ENCODE measurements at regions not wholly inside any gene's neighbourhood (a gene's known extent, or its start where the extent isn't known, plus 50 kb on each side); places are given as distances from the start of the nearest gene placed in this dataset.
A peak's percentile ranks its signal among the peaks of the same experiment; 100 is the strongest.

GRCh38 chr7:20514364-20514763 is 101.1 kb upstream of the ABCB5 start (continued):
- TF ChIP-seq PBX3 (CRISPR knock-in tag; IDR thresholded peaks at IDR 0.05) (no peak), PRDM4 (tag by site-specific recombination; IDR thresholded peaks at IDR 0.05) (peak; percentile 64), ZNF211 (tag by site-specific recombination; IDR thresholded peaks at IDR 0.05; ENCODE audit: low read depth) (no peak), ZNF488 (tag by site-specific recombination; IDR thresholded peaks at IDR 0.05) (no peak), ZNF76 (tag by site-specific recombination; IDR thresholded peaks at IDR 0.05; ENCODE audit: borderline replicate concordance, low read depth) (no peak), ZNF692 (tag by site-specific recombination; IDR thresholded peaks at IDR 0.05) (0 out of 2 replicates have a peak, but pooled peaks have one; percentile 30), ZNF140 (tag by site-specific recombination; IDR thresholded peaks at IDR 0.05) (no peak), FEZF1 (tag by site-specific recombination; IDR thresholded peaks at IDR 0.05) (peak; percentile 95), SCRT1 (tag by site-specific recombination; IDR thresholded peaks at IDR 0.05; ENCODE audit: borderline replicate concordance) (no peak), HOXD13 (CRISPR knock-in tag; IDR thresholded peaks at IDR 0.05; ENCODE audit: borderline replicate concordance) (no peak), ZNF202 (tag by site-specific recombination; IDR thresholded peaks at IDR 0.05; ENCODE audit: borderline replicate concordance) (no peak), ZNF274 (IDR thresholded peaks at IDR 0.05; ENCODE audit: low read length) (no peak), ZNF274 (tag by site-specific recombination; IDR thresholded peaks at IDR 0.05; ENCODE audit: borderline replicate concordance) (no peak), ZNF660 (tag by site-specific recombination; IDR thresholded peaks at IDR 0.05) (peak; percentile 96), ZNF768 (tag by site-specific recombination; IDR thresholded peaks at IDR 0.05) (no peak), ZNF518A (tag by site-specific recombination; conservative IDR thresholded peaks at IDR 0.05; ENCODE audit: low read depth) (no peak), ZBTB44 (tag by site-specific recombination; IDR thresholded peaks at IDR 0.05) (peak; percentile 95), ZNF677 (tag by site-specific recombination; IDR thresholded peaks at IDR 0.05) (no peak), ZNF449 (tag by site-specific recombination; IDR thresholded peaks at IDR 0.05) (no peak; the same call in 1 of the 2 replicates), ZNF37A (tag by site-specific recombination; IDR thresholded peaks at IDR 0.05) (peak; percentile 87), ZNF266 (tag by site-specific recombination; IDR thresholded peaks at IDR 0.05; ENCODE audit: low read depth) (no peak), ZNF433 (tag by site-specific recombination; IDR thresholded peaks at IDR 0.05; ENCODE audit: low read depth) (no peak), ZNF10 (tag by site-specific recombination; IDR thresholded peaks at IDR 0.05) (peak; percentile 67; the same call in 1 of the 2 replicates), ZNF501 (tag by site-specific recombination; IDR thresholded peaks at IDR 0.05) (0 out of 2 replicates have a peak, but pooled peaks have one; percentile 51), ZNF2 (tag by site-specific recombination; IDR thresholded peaks at IDR 0.05) (peak; percentile 47; the same call in 1 of the 2 replicates), EGR2 (tag by site-specific recombination; IDR thresholded peaks at IDR 0.05; ENCODE audit: low read depth) (no peak), ZSCAN23 (tag by site-specific recombination; IDR thresholded peaks at IDR 0.05) (no peak)
